ENCODE measurements at regions not wholly inside any gene's neighbourhood (a gene's known extent, or its start where the extent isn't known, plus 50 kb on each side); places are given as distances from the start of the nearest gene placed in this dataset.

GRCh38 chr13:106286811-106287210, 248.7 kb downstream of the EFNB2 start:
- Histone ChIP-seq H3K4me3 (IDR thresholded peaks at IDR 0.05; ENCODE audit: insufficient read depth, low read depth, low read length) (no peak overlapping the region), H3K79me2 (ENCODE audit: insufficient read depth, low read depth) (no peaks in the 10 kb centered on the region), H3K27me3 (ENCODE audit: insufficient read depth, low read depth) (no peaks in the 10 kb centered on the region), H3K27ac (no peak overlapping the region), H3K4me2 (no peak overlapping the region), H3K36me3 (ENCODE audit: insufficient read depth) (no peaks in the 10 kb centered on the region), H3K4me1 (ENCODE audit: low read depth, poor library complexity, severe bottlenecking) (no peaks in the 10 kb centered on the region), H4K20me1 (ENCODE audit: insufficient read depth) (no peaks in the 10 kb centered on the region), H3K9ac (no peak overlapping the region), H2AFZ (ENCODE audit: low read depth) (no peak overlapping the region)
- TF ChIP-seq CTCF (conservative IDR thresholded peaks at IDR 0.05; ENCODE audit: low read depth, low read length), result no peak

DNA sequence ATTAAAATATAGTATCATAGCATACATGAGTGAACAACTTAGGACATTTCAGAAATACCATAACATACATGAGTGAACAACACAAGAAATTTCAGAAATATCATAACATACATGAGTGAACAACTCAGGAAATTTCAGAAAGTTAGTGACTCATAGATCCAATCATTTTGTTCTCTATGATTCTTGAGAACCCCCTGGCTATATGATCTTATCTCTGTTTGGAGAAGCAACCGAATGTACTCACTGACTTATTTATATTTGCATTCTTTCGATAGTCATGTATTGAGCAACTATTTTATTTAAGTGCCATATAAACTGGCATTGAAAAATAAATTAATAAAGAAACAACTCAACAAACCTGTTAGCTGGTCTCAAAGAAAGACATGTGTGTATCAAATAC, 251.1 kb downstream of the EFNB2 start:
- no peak for TF ChIP-seq CTCF (conservative IDR thresholded peaks at IDR 0.05; ENCODE audit: low read depth, low read length)
- Histone ChIP-seq H2AFZ (ENCODE audit: low read depth) (no peak overlapping the region), H3K79me2 (ENCODE audit: insufficient read depth, low read depth) (no peaks in the 10 kb centered on the region), H3K27ac (no peak overlapping the region), H3K4me2 (no peak overlapping the region), H4K20me1 (ENCODE audit: insufficient read depth) (no peaks in the 10 kb centered on the region), H3K27me3 (ENCODE audit: insufficient read depth, low read depth) (no peaks in the 10 kb centered on the region), H3K4me3 (IDR thresholded peaks at IDR 0.05; ENCODE audit: insufficient read depth, low read depth, low read length) (no peak overlapping the region), H3K4me1 (ENCODE audit: low read depth, poor library complexity, severe bottlenecking) (no peaks in the 10 kb centered on the region), H3K36me3 (ENCODE audit: insufficient read depth) (no peaks in the 10 kb centered on the region), H3K9ac (no peak overlapping the region)

GRCh38 chr13:106281426-106281825, 254.0 kb downstream of the EFNB2 start:
- H3K27me3 ChIP-seq (ENCODE audit: insufficient read depth, low read depth), result no peaks in the 10 kb centered on the region
- no peak overlapping the region for H2AFZ ChIP-seq (ENCODE audit: low read depth)
- no peak overlapping the region for H3K9ac ChIP-seq
- H3K4me3 ChIP-seq (IDR thresholded peaks at IDR 0.05; ENCODE audit: insufficient read depth, low read depth, low read length), result no peak overlapping the region
- no peak overlapping the region for H3K4me2 ChIP-seq
- H3K36me3 ChIP-seq (ENCODE audit: insufficient read depth), result no peaks in the 10 kb centered on the region
- H3K27ac ChIP-seq, result no peak overlapping the region
- TF ChIP-seq CTCF (conservative IDR thresholded peaks at IDR 0.05; ENCODE audit: low read depth, low read length), result no peak
- H3K79me2 ChIP-seq (ENCODE audit: insufficient read depth, low read depth), result no peaks in the 10 kb centered on the region
- no peaks in the 10 kb centered on the region for H4K20me1 ChIP-seq (ENCODE audit: insufficient read depth)
- H3K4me1 ChIP-seq (ENCODE audit: low read depth, poor library complexity, severe bottlenecking), result no peaks in the 10 kb centered on the region

- Histone ChIP-seq H3K4me3 (IDR thresholded peaks at IDR 0.05; ENCODE audit: insufficient read depth, low read depth, low read length) (no peak overlapping the region), H3K4me2 (no peak overlapping the region), H3K36me3 (ENCODE audit: insufficient read depth) (no peaks in the 10 kb centered on the region), H3K27ac (no peak overlapping the region), H3K9ac (no peak overlapping the region), H3K27me3 (ENCODE audit: insufficient read depth, low read depth) (no peaks in the 10 kb centered on the region), H3K79me2 (ENCODE audit: insufficient read depth, low read depth) (no peaks in the 10 kb centered on the region), H2AFZ (ENCODE audit: low read depth) (no peak overlapping the region), H4K20me1 (ENCODE audit: insufficient read depth) (no peaks in the 10 kb centered on the region), H3K4me1 (ENCODE audit: low read depth, poor library complexity, severe bottlenecking) (no peaks in the 10 kb centered on the region)
- TF ChIP-seq CTCF (conservative IDR thresholded peaks at IDR 0.05; ENCODE audit: low read depth, low read length), result no peak
Measured at GRCh38 chr13:106277484-106278154, 257.8 kb downstream of the EFNB2 start.

Measured in KMS-11 (cell line).